Activated CD8-positive, alpha-beta T cell treated with anti-CD3 and anti-CD28 coated beads for 36 hours (primary cell): ENCODE measurements at regions not wholly inside any gene's neighbourhood (a gene's known extent, or its start where the extent isn't known, plus 50 kb on each side); places are given as distances from the start of the nearest gene placed in this dataset.

Experiments used
- ATAC-seq: fragments of 200-7000 bp; cut with Tn5 transposase; one replicate; pipeline ENCODE4 v1.10.0; 2021; ENCODE audit warnings: mild to moderate bottlenecking, moderate library complexity
- CTCF ChIA-PET: fragments of 350-600 bp; sonication (Branson Sonifier 250); formaldehyde crosslinking; loops from one replicate; lab custom pipeline; 2021; ENCODE audit warnings: antibody characterized with exemption; lab: Charles Lee
- POLR2A ChIA-PET: fragments of 350-600 bp; sonication (Branson Sonifier 250); formaldehyde crosslinking; loops from one replicate; lab custom pipeline; 2021; ENCODE audit warnings: antibody characterized with exemption; lab: Charles Lee
- DNase-seq: peaks from one replicate; pipeline ENCODE4 v3.0.0-alpha.2; 2020
- H3K27ac Mint-ChIP-seq: one replicate; pipeline ENCODE4 v1.8.0; 2021; ENCODE audit warnings: mild to moderate bottlenecking, mixed read lengths
- H3K27me3 Mint-ChIP-seq: one replicate; pipeline ENCODE4 v1.8.0; 2021; ENCODE audit warnings: mixed read lengths
- H3K36me3 Mint-ChIP-seq: one replicate; pipeline ENCODE4 v1.8.0; 2021; ENCODE audit warnings: low read depth, mixed read lengths
- H3K4me1 Mint-ChIP-seq: one replicate; pipeline ENCODE4 v1.8.0; 2021; ENCODE audit warnings: low read depth, mixed read lengths
- H3K4me3 Mint-ChIP-seq: one replicate; pipeline ENCODE4 v1.8.0; 2021; ENCODE audit warnings: mild to moderate bottlenecking, moderate library complexity, mixed read lengths
- H3K9me3 Mint-ChIP-seq: one replicate; pipeline ENCODE4 v1.8.0; 2021; ENCODE audit warnings: mixed read lengths
- CTCF ChIP-seq: fragments of 200-600 bp; IDR thresholded peaks from one replicate; pipeline ENCODE4 v1.8.0; 2022; ENCODE audit warnings: antibody characterized with exemption, mild to moderate bottlenecking
- intact Hi-C: fragments of 100-400 bp; cut with micrococcal nuclease; formaldehyde crosslinking; loops from one replicate; pipeline ENCODE4 v1.10.0; 2022

- Mint-ChIP-seq H3K4me1 (no peaks in the 10 kb centered on the region), H3K27ac (no peak overlapping the region), H3K27me3 (no peaks in the 10 kb centered on the region), H3K36me3 (no peaks in the 10 kb centered on the region), H3K9me3 (peaks cover 6% of the 10 kb centered on the region), H3K4me3 (no peak overlapping the region)
- DNase-seq (no peak), ATAC-seq (no peak)
- TF ChIP-seq CTCF, result no peak
- ChIA-PET CTCF (no interaction called here), POLR2A (no interaction called here)
- intact Hi-C loops, result no loop called here
These were observed 137.8 kb upstream of the CNTNAP2 start for GRCh38 chr7:145978769-145979168.

GRCh38 chr7:145959981-145960380 is 156.6 kb upstream of the CNTNAP2 start:
- no peaks in the 10 kb centered on the region for H3K27me3 Mint-ChIP-seq
- H3K4me3 Mint-ChIP-seq, result no peak overlapping the region
- intact Hi-C loops, result no loop called here
- TF ChIP-seq CTCF, result no peak
- H3K4me1 Mint-ChIP-seq, result no peaks in the 10 kb centered on the region
- POLR2A ChIA-PET, result no interaction called here
- DNase-seq (no peak), ATAC-seq (no peak)
- H3K36me3 Mint-ChIP-seq, result no peaks in the 10 kb centered on the region
- CTCF ChIA-PET, result no interaction called here
- no peak overlapping the region for H3K27ac Mint-ChIP-seq
- H3K9me3 Mint-ChIP-seq, result peaks cover 5% of the 10 kb centered on the region

- Mint-ChIP-seq H3K4me3 (no peak overlapping the region), H3K27ac (no peak overlapping the region), H3K27me3 (no peaks in the 10 kb centered on the region), H3K9me3 (peaks cover 5% of the 10 kb centered on the region), H3K4me1 (no peaks in the 10 kb centered on the region), H3K36me3 (no peaks in the 10 kb centered on the region)
- CTCF ChIA-PET, result no interaction called here
- no peak for ATAC-seq
- DNase-seq, result no peak
- intact Hi-C loops, result no loop called here
- POLR2A ChIA-PET, result no interaction called here
- TF ChIP-seq CTCF, result no peak
These were observed 159.3 kb upstream of the CNTNAP2 start for GRCh38 chr7:145957160-145957890.

- no peak for TF ChIP-seq CTCF
- Mint-ChIP-seq H3K4me3 (no peak overlapping the region), H3K27ac (no peak overlapping the region), H3K36me3 (no peaks in the 10 kb centered on the region), H3K27me3 (no peaks in the 10 kb centered on the region), H3K9me3 (peaks cover 9% of the 10 kb centered on the region), H3K4me1 (no peaks in the 10 kb centered on the region)
- intact Hi-C loops, result no loop called here
- DNase-seq (no peak), ATAC-seq (no peak)
- ChIA-PET CTCF (no interaction called here), POLR2A (no interaction called here)
These were observed 165.0 kb upstream of the CNTNAP2 start for GRCh38 chr7:145951566-145951965.

- ChIA-PET CTCF (interaction anchor here (1.0 kb wide), 1 partner anchor 9 kb away, joined by 3 read pairs; no protein-coding TSS in a partner anchor), POLR2A (no interaction called here)
- DNase-seq (no peak), ATAC-seq (no peak)
- no peaks in the 10 kb centered on the region for H3K4me1 Mint-ChIP-seq
- peaks cover 6% of the 10 kb centered on the region for H3K9me3 Mint-ChIP-seq
- no peaks in the 10 kb centered on the region for H3K36me3 Mint-ChIP-seq
- TF ChIP-seq CTCF, result no peak
- H3K27me3 Mint-ChIP-seq, result no peaks in the 10 kb centered on the region
- H3K27ac Mint-ChIP-seq, result no peak overlapping the region
- intact Hi-C loops, result no loop called here
- H3K4me3 Mint-ChIP-seq, result no peak overlapping the region
These were observed 187.7 kb upstream of the CNTNAP2 start for GRCh38 chr7:145928937-145929336.
